GOT3 (cell line): ENCODE measurements at regions not wholly inside any gene's neighbourhood (a gene's known extent, or its start where the extent isn't known, plus 50 kb on each side); places are given as distances from the start of the nearest gene placed in this dataset.

Experiments used
- DNase-seq: peaks from one replicate; lab custom pipeline; 2025; ENCODE audit warnings: mixed read lengths; lab: John Stamatoyannopoulos, UW

DNA sequence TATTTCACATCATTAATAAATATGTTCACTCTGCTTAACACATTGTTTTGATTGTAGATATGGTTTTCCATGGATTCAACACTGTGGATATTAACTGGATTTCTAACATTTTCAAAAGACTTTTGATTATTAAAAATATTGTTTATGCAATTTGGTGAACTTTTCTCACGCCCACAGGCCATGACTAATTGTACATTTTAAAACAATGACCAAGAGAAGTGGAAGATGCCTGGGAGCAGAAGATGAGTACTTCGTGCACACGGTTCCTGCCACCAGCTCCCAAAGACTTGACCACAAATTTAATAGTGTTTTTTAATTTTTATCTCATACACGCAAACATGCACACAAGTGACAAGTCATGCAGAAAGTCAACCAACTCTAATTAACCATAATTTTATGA is 451.0 kb upstream of the ADARB2 start:
- DNase-seq, result no peak

DNA sequence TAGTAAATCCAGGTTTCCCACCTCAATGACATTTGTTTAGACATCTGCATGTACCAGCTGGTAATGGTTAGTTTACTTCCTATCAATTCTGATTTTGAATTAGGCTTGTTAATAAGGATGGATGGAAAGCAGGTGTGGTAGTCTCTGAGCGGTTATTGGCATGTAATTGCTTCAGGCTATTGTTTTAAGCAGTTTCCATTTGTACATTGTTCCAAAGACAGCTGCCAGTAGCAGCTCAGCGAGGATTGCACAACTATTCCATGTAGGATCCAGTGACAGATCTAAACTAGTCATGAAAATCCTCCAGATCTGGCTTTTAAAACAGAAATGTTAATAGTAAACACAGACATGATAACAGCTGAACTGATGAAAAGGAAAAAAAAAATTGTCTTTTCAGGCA is 436.0 kb upstream of the ADARB2 start:
- no peak for DNase-seq

DNA sequence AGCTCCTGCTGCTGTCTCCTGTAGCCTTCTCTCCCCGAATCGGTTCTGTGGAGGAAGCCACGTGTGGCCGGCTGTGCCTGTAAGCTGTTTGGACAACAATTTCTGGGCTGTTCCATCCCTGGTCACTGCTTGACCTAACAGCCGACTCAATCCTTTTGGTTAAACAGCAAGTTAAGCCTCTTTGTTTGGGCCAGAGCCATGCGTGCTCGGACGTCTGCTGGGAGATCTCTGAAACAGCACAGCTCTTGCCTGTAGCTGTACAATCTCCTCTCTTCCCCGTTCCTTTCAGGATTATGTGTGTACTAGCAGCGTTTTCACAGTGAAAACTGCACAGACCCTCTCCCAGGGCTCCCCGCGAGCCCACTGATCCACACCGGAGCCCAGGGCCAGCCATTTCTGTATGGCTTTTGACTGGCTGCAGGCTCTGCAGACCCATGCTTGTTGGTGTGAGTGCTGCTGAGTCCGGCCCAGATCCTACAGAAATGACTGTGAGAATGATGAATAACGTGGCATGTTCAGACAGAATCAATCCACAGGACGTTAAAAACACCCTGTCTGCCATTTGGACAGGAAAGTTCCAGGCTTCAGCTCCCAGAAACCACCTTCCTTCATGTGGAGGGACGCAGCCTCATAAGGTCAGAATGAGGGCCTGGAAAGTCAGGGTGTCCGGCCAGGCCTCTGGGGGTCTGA is 428.6 kb upstream of the ADARB2 start:
- DNase-seq, result no peak

DNA sequence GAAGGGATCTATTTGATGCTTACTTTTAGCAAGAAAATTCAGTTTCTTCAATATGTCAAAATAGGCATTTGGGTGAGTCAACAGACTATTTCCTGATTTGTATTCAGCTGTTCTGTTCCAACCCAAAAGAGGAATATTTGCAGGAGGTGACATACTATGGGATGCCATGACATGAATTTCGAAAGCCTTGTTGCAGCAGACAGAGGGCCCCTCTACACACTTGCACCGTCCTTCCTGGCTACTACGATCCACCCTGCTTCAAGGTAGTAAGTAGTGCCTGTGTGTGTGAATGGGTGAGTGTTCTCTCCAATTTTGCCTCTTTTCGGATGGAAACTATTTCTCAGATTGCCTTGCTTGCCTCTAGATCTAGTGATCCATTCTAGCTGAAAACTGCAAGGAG is 413.0 kb upstream of the ADARB2 start:
- no peak for DNase-seq

GRCh38 chr10:2145926-2146478 is 408.7 kb upstream of the ADARB2 start:
- DNase-seq, result no peak

- no peak for DNase-seq
Observed at GRCh38 chr10:2145491-2145890, 408.2 kb upstream of the ADARB2 start.

DNA sequence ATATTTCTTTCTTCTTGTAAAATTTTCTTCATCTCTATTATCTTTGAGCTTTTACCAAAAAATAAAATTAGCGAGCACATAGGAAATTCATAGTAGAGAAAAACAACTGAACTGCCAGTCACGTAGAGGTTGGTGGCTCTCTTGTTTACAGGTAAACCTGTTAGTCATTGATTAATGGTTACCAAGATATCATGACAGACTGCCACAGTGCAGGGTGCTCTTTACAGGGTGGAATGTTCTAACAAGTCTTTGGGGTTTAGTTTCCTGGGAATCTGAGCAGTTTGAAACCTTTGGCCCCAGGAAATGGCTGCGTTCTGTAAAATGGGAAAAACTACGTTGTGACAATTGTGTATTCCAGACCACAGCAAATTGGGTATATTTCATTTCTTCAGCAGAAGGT is 407.3 kb upstream of the ADARB2 start:
- DNase-seq, result no peak

- no peak for DNase-seq
Observed at GRCh38 chr10:2143213-2143835, 406.0 kb upstream of the ADARB2 start.

DNA sequence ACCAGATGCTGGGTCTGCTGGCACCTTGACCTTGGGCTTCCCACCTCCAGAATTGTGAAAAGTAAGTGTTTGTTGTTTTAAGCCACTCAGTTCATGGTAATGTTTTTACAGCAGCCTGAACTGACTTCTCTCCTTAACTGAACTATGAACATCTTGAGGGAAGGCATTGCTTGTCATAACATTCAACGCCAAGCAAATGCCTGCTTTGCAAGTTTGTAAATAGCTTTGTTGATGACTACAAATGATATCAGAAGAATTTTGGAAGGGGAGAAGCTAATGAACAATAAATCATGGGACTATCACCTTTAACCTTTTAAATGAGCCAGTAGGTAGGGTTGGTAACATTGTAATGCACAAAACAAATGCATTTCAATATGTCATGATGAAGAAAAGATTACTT is 402.4 kb upstream of the ADARB2 start:
- no peak for DNase-seq

GRCh38 chr10:2137549-2138174 is 400.3 kb upstream of the ADARB2 start:
- DNase-seq, result no peak

DNA sequence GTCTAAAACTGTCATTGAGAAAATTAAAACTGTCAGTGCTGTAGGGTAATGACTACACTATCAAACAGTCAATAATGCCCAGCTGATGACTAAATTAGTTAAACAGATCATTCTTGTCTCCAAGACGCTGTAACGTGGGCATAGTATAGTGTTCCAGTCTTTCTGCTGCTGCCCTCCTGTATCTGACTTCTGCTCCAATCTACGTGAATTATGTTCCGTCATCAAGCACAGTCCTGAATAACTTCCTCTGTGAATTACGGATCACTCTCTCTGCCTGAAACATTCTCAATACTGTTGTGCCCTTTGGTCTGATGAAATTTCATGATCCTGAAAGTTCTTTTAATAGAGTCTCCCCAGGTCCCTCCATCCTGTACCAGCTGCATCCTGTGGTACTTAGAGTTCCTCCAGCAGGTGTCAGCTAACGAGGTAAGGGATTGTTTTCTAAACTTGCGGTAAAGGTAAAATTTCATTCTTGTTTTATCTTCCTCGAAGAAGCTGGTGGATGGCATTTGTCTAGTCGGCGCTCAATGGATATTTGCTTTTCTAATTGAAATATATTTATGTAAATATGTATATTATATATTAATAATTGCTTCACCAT is 393.5 kb upstream of the ADARB2 start:
- DNase-seq, result no peak

- no peak for DNase-seq
Observed at GRCh38 chr10:2128991-2129390, 391.7 kb upstream of the ADARB2 start.

GRCh38 chr10:2124135-2124534 is 386.8 kb upstream of the ADARB2 start:
- DNase-seq, result no peak

DNA sequence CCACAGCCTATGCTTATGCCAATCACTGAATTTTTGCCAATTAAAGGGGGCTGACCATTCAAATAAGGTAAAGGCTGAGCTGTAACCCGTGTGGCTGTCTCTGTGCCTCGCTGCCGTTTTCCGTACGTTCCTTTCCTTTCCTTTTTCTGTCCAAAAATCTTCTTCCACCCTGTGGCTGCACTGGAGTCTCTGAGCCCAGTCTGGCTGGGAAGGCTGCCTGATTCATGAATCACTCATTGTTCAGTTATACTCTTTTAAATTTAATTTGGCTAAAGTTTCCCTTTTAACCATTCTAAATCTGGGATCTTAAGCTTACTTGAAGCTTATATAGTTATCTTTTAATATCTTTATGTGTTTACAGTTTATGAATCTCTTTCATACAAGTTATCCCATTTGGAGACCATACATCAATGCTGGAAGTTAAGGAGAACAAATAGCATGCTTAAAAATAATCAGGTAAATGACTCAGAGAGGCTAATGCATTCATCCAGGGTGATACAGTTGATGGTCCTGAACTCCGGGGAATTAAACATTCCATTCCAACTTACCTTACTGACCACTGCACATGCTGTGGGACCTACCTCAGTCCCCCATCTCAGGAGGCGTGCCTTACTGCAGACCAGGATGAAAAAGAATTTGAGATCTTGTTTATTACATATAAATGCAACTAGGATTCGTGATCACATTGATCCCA is 385.3 kb upstream of the ADARB2 start:
- no peak for DNase-seq

GRCh38 chr10:2121929-2122328 is 384.6 kb upstream of the ADARB2 start:
- no peak for DNase-seq

- DNase-seq, result no peak
Observed at GRCh38 chr10:2121315-2121714, 384.0 kb upstream of the ADARB2 start.

- no peak for DNase-seq
Observed at GRCh38 chr10:2120746-2121145, 383.4 kb upstream of the ADARB2 start.

GRCh38 chr10:2119316-2119715 is 382.0 kb upstream of the ADARB2 start:
- DNase-seq, result no peak

- no peak for DNase-seq
Observed at GRCh38 chr10:2118201-2118600, 380.9 kb upstream of the ADARB2 start.

DNA sequence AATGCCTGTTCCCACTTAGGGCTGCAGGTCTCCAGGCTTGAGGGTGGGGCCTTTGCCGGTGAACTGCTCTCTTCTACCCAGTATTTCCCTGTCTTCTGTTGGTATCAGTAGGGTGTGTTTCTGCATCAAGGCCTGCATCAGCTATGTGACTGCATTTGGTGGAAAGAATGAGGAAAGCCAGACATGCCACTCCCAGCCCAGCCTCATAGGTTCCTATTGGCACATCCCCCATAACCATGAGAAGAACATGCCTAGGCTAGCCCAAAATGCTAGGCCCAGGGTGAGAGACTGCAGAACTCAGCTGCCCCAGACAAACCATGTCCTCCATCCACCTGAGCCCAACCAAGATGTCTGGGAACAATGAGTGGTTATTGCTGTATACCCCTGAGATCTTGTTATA is 380.3 kb upstream of the ADARB2 start:
- no peak for DNase-seq

GRCh38 chr10:2111965-2112364 is 374.6 kb upstream of the ADARB2 start:
- no peak for DNase-seq

- DNase-seq, result no peak
Observed at GRCh38 chr10:2108496-2108895, 371.2 kb upstream of the ADARB2 start.
